ENCODE measurements at regions not wholly inside any gene's neighbourhood (a gene's known extent, or its start where the extent isn't known, plus 50 kb on each side); places are given as distances from the start of the nearest gene placed in this dataset.
A peak's percentile ranks its signal among the peaks of the same experiment; 100 is the strongest.

DNA sequence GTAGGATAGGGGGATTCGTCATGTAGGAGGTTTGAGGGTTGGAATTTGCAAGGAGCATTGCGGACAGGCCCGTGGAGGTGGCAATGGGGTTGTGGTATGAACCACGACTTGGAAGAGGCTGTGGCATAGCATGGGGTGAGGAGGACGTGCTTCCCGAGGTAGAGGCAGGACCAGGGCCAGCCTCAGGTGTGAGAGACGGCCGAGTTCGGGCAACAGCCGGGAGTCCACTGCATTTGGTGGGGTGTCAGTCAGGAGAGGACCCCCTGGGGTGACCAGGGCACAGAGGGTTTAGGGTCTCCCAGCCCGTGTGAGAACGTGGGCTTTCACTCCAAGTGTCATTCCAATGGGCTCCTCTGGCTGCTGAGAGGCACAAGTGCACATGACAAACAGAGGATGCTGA, 339.0 kb downstream of the EIPR1 start:
- H3K27me3 Mint-ChIP-seq (ENCODE audit: insufficient read depth): no peaks in the 10 kb centered on the region
- H3K4me3 Mint-ChIP-seq: no peak overlapping the region
- Histone ChIP-seq H3K27ac (ENCODE audit: low read depth, low read length) (no peak overlapping the region), H3K27me3 (ENCODE audit: control insufficient read depth, insufficient read depth, low read length, poor library complexity, severe bottlenecking) (no peaks in the 10 kb centered on the region), H3K4me3 (ENCODE audit: low read length) (no peak overlapping the region), H3K4me1 (ENCODE audit: control insufficient read depth, insufficient read depth, low read length) (no peaks in the 10 kb centered on the region), H3K36me3 (ENCODE audit: control insufficient read depth, insufficient read depth, low read length) (no peaks in the 10 kb centered on the region), H3K9ac (ENCODE audit: extremely low read depth, low read length, poor library complexity, severe bottlenecking) (no peak overlapping the region), H3K9me3 (ENCODE audit: control insufficient read depth, low read length) (no peaks in the 10 kb centered on the region)
- H3K4me1 Mint-ChIP-seq: no peaks in the 10 kb centered on the region
- 94 to 97% methylated on average over 5 to 12 of the region's 12 CpGs for WGBS, 2 experiments (ENCODE audit: insufficient coverage in 1 of 2, insufficient read length in 1 of 2)
- H3K36me3 Mint-ChIP-seq (ENCODE audit: low read depth): no peaks in the 10 kb centered on the region
- DNase-seq: no peak
- no peaks in the 10 kb centered on the region for H3K9me3 Mint-ChIP-seq
- H3K27ac Mint-ChIP-seq: no peak overlapping the region
- TF ChIP-seq, protein P1, sequence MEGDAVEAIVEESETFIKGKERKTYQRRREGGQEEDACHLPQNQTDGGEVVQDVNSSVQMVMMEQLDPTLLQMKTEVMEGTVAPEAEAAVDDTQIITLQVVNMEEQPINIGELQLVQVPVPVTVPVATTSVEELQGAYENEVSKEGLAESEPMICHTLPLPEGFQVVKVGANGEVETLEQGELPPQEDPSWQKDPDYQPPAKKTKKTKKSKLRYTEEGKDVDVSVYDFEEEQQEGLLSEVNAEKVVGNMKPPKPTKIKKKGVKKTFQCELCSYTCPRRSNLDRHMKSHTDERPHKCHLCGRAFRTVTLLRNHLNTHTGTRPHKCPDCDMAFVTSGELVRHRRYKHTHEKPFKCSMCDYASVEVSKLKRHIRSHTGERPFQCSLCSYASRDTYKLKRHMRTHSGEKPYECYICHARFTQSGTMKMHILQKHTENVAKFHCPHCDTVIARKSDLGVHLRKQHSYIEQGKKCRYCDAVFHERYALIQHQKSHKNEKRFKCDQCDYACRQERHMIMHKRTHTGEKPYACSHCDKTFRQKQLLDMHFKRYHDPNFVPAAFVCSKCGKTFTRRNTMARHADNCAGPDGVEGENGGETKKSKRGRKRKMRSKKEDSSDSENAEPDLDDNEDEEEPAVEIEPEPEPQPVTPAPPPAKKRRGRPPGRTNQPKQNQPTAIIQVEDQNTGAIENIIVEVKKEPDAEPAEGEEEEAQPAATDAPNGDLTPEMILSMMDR (conservative IDR thresholded peaks at IDR 0.05): no peak

DNA sequence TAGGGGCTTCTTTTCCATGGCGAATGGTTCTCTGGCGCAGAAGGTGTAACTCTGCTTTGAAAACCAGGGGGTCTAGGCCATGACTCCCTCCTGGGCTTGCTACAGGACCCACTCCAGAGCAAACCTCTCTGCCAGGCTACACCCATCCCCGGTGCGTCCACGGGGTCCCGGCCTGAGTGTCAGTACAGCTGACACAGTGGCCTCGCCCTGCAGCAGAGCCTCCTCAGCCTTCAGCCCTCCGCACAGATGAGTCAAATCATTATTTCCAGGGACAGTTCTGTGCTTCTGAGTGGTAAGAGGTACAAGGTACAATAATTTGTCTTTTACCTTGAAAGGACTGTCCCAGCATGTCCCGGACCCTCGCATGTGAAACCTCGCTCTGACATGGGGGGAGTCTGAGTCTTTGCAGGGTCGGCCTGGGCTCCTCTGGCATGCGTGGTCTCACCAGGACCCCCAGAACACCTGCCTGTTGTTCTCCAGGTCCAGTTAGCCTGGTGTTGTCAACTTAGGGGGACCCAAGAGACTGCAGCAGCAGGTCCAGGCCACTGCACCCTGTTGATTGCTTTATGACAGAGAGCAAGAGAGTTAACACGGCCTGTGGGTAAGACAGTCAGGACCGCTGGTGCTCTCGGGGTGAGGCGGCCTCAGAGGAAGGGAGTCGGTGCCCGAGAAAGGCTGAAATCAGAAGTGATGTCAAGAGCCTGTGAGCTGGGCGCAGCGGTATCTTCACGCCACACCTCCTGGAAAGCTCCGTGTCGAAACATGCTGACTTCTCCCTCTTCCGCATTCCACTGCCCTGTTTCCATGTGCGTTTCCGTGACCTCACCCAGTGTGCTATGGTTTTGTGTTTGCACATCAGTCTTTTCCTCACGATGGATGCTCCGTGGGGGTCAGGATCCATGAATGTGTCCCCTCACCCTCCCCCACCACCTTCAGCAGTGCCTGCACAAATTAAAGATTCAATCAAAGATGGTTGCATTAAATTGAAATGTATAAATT, 340.1 kb downstream of the EIPR1 start:
- no peak overlapping the region for H3K4me3 Mint-ChIP-seq
- no peak overlapping the region for H3K27ac ChIP-seq (ENCODE audit: low read depth, low read length)
- no peaks in the 10 kb centered on the region for H3K27me3 ChIP-seq (ENCODE audit: control insufficient read depth, insufficient read depth, low read length, poor library complexity, severe bottlenecking)
- no peaks in the 10 kb centered on the region for H3K9me3 ChIP-seq (ENCODE audit: control insufficient read depth, low read length)
- no peaks in the 10 kb centered on the region for H3K27me3 Mint-ChIP-seq (ENCODE audit: insufficient read depth)
- no peaks in the 10 kb centered on the region for H3K36me3 Mint-ChIP-seq (ENCODE audit: low read depth)
- peak; percentile 29 for DNase-seq
- peaks cover 2% of the 10 kb centered on the region for H3K9me3 Mint-ChIP-seq
- no peaks in the 10 kb centered on the region for H3K4me1 ChIP-seq (ENCODE audit: control insufficient read depth, insufficient read depth, low read length)
- H3K9ac ChIP-seq (ENCODE audit: extremely low read depth, low read length, poor library complexity, severe bottlenecking): no peak overlapping the region
- WGBS, 2 experiments (ENCODE audit: insufficient coverage in 1 of 2, insufficient read length in 1 of 2): 92 to 93% methylated on average over 23 to 29 of the region's 29 CpGs
- no peaks in the 10 kb centered on the region for H3K36me3 ChIP-seq (ENCODE audit: control insufficient read depth, insufficient read depth, low read length)
- no peaks in the 10 kb centered on the region for H3K4me1 Mint-ChIP-seq
- no peak overlapping the region for H3K27ac Mint-ChIP-seq
- no peak overlapping the region for H3K4me3 ChIP-seq (ENCODE audit: low read length)
- TF ChIP-seq, protein P1 (conservative IDR thresholded peaks at IDR 0.05): no peak

DNA sequence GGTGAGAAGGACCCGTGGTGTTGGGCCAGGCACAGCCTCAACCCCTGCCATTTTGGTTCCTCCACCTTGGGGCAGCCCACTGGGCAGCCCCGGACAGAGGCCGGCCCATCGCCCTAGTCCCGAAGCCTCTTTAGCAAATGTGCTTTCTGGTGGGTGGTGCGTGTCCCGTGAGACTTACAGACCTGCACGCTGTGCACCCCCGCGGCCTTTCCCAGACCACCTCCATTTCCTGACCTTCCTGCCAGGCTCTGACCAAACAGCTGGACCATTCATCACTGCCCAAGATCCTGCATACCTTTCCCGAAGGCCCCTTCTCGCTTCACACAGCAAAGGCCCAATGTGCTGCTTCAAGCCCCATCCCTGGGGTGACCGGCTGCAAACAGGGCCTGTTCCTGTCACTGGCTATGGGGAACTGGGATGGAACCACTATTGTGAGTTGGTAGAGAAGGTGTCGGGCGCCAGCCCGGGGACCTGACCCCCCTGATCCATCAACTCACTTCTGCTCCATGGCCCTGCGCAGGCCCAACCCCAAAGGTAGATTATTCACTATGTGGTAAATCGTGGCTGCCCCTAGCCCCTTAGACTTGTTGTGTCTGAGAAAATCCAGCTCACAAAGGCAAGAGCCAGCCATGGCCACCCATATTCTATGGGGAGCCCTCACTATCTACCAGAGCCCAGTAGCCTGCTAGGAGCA, 341.0 kb downstream of the EIPR1 start:
- TF ChIP-seq, protein P1 (conservative IDR thresholded peaks at IDR 0.05): no peak
- Mint-ChIP-seq H3K4me1 (no peaks in the 10 kb centered on the region), H3K4me3 (no peak overlapping the region), H3K36me3 (ENCODE audit: low read depth) (no peaks in the 10 kb centered on the region), H3K27ac (no peak overlapping the region), H3K27me3 (ENCODE audit: insufficient read depth) (no peaks in the 10 kb centered on the region), H3K9me3 (peaks cover 5% of the 10 kb centered on the region)
- Histone ChIP-seq H3K27ac (ENCODE audit: low read depth, low read length) (no peak overlapping the region), H3K27me3 (ENCODE audit: control insufficient read depth, insufficient read depth, low read length, poor library complexity, severe bottlenecking) (no peaks in the 10 kb centered on the region), H3K36me3 (ENCODE audit: control insufficient read depth, insufficient read depth, low read length) (no peaks in the 10 kb centered on the region), H3K9ac (ENCODE audit: extremely low read depth, low read length, poor library complexity, severe bottlenecking) (no peak overlapping the region), H3K9me3 (ENCODE audit: control insufficient read depth, low read length) (no peaks in the 10 kb centered on the region), H3K4me1 (ENCODE audit: control insufficient read depth, insufficient read depth, low read length) (no peaks in the 10 kb centered on the region), H3K4me3 (ENCODE audit: low read length) (no peak overlapping the region)
- 91 to 96% methylated on average over 8 to 18 of the region's 18 CpGs for WGBS, 2 experiments (ENCODE audit: insufficient coverage in 1 of 2, insufficient read length in 1 of 2)
- DNase-seq: no peak
